HUES48 (cell line): ENCODE measurements at regions not wholly inside any gene's neighbourhood (a gene's known extent, or its start where the extent isn't known, plus 50 kb on each side); places are given as distances from the start of the nearest gene placed in this dataset.

Experiments used
- H3K27ac ChIP-seq: one replicate; pipeline ENCODE4 v1.7.0; 2013; ENCODE audit warnings: low read depth, low read length, inconsistent platforms
- H3K27me3 ChIP-seq: 2 replicates; pipeline ENCODE4 v1.6.1; 2013; ENCODE audit warnings: mild to moderate bottlenecking, low read length; ENCODE audit not compliant: control insufficient read depth, insufficient read depth
- H3K36me3 ChIP-seq: 2 replicates; pipeline ENCODE4 v1.6.1; 2013; ENCODE audit warnings: low read length; ENCODE audit not compliant: control insufficient read depth, insufficient read depth
- H3K4me1 ChIP-seq: 2 replicates; pipeline ENCODE4 v1.6.1; 2013; ENCODE audit warnings: mild to moderate bottlenecking, low read length; ENCODE audit not compliant: control insufficient read depth, insufficient read depth
- H3K4me3 ChIP-seq: 2 replicates; pipeline ENCODE4 v1.5.1; 2013; ENCODE audit warnings: mild to moderate bottlenecking, low read depth, low read length
- H3K9ac ChIP-seq: 2 replicates; pipeline ENCODE4 v1.6.1; 2013; ENCODE audit warnings: mild to moderate bottlenecking, low read depth, low read length, moderate library complexity
- H3K9me3 ChIP-seq: 2 replicates; pipeline ENCODE4 v1.6.1; 2013; ENCODE audit warnings: low read length; ENCODE audit not compliant: control insufficient read depth, insufficient read depth

- no peaks in the 10 kb centered on the region for H3K27me3 ChIP-seq
- H3K9ac ChIP-seq, result no peak overlapping the region
- H3K36me3 ChIP-seq, result no peaks in the 10 kb centered on the region
- no peak overlapping the region for H3K27ac ChIP-seq
- H3K4me1 ChIP-seq, result no peaks in the 10 kb centered on the region
- H3K9me3 ChIP-seq, result no peaks in the 10 kb centered on the region
- no peak overlapping the region for H3K4me3 ChIP-seq
These were observed 713.8 kb downstream of the RAB28 start for GRCh38 chr4:12770351-12770750.

DNA sequence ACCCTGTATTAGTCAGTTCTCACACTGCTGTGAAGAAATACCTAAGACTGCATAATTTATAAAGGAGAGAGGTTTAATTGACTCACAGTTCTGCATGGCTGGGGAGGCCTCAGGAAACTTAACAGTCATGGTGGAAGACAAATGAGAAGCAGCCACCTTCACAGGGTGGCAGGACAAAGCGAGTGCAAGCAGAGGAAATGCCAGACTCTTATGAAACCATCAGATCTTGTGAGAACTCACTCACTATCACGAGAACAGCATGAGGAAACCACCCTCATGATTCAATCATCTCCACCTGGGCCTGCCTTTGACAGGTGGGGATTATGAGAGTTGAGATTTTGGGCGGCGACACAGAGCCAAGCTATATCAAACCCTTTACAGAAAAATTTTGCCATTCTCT lies 722.4 kb downstream of the RAB28 start:
- Histone ChIP-seq H3K4me1 (no peaks in the 10 kb centered on the region), H3K4me3 (no peak overlapping the region), H3K9me3 (no peaks in the 10 kb centered on the region), H3K27me3 (no peaks in the 10 kb centered on the region), H3K36me3 (no peaks in the 10 kb centered on the region), H3K27ac (no peak overlapping the region), H3K9ac (no peak overlapping the region)

DNA sequence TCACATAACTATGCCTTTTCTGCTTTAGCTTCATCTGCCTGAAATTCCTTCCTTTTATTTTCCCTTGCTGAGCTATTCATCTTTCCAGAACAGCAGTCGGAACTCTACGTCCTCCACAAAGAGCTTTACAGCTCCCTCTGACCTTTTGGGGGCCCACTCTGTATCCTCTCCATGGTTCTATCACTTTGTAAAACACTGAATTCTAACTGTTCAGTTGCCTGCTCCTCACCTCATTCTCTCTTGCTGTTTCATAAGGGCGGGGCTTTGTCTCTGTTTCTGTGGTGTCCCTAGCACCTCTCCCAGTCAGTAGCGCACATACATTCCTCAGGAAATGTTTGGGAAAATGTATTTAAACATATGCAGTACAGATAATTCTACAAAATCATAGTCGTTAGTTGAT lies 737.0 kb downstream of the RAB28 start:
- Histone ChIP-seq H3K4me3 (no peak overlapping the region), H3K9me3 (no peaks in the 10 kb centered on the region), H3K9ac (no peak overlapping the region), H3K4me1 (no peaks in the 10 kb centered on the region), H3K27ac (no peak overlapping the region), H3K27me3 (no peaks in the 10 kb centered on the region), H3K36me3 (no peaks in the 10 kb centered on the region)

DNA sequence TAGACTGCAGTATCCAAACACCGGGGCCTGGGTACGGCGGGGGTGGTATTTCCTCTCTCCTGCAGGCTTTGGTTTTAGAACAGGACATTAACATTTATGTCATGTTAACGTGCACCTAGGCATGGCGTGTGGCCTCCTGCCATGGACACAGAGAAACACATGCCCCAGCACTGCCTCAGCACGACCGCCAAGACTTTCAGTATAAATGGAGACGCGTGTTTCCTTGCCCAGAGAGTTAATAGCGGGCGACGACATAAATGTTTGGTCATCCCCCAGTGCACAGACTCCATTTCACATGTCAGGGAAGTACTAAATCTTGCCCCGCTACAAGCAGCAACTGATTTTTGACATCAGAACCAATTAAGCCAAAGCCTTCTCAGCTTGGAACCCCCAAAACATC lies 737.9 kb downstream of the RAB28 start:
- Histone ChIP-seq H3K27ac (no peak overlapping the region), H3K36me3 (no peaks in the 10 kb centered on the region), H3K9ac (no peak overlapping the region), H3K27me3 (no peaks in the 10 kb centered on the region), H3K9me3 (no peaks in the 10 kb centered on the region), H3K4me3 (no peak overlapping the region), H3K4me1 (no peaks in the 10 kb centered on the region)

- H3K27ac ChIP-seq, result no peak overlapping the region
- no peaks in the 10 kb centered on the region for H3K4me1 ChIP-seq
These were observed 749.6 kb downstream of the RAB28 start for GRCh38 chr4:12734586-12734985.

GRCh38 chr4:12729384-12729783 lies 754.8 kb downstream of the RAB28 start:
- Histone ChIP-seq H3K9me3 (no peaks in the 10 kb centered on the region), H3K4me3 (no peak overlapping the region), H3K27ac (no peak overlapping the region), H3K4me1 (no peaks in the 10 kb centered on the region), H3K9ac (no peak overlapping the region), H3K36me3 (no peaks in the 10 kb centered on the region), H3K27me3 (no peaks in the 10 kb centered on the region)

More at GRCh38 chr4:12734586-12734985, 749.6 kb downstream of the RAB28 start:
- H3K4me3 ChIP-seq, result no peak overlapping the region
- no peak overlapping the region for H3K9ac ChIP-seq
- no peaks in the 10 kb centered on the region for H3K9me3 ChIP-seq
- H3K36me3 ChIP-seq, result no peaks in the 10 kb centered on the region
- H3K27me3 ChIP-seq, result no peaks in the 10 kb centered on the region

DNA sequence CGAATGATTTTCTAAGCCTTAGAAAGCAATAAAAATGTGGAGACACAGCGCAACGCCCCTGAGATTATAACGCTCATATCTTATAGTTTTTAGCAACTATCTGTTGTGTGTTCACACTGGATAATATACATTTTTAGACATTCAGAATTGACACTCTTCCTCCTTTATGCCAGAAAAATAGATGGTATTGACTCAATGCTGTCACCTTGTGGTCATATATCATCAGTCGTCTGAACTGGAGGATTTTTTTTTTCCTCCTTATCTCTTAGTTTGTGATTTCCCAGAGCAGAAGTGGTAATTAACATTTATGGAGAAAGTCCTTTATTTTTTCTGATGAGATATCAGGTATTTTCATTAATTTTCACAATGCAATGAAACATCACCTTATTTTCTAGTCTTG lies 759.6 kb downstream of the RAB28 start:
- no peaks in the 10 kb centered on the region for H3K36me3 ChIP-seq
- peak overlapping the region; percentile 61 for H3K27ac ChIP-seq
- H3K4me1 ChIP-seq, result 0 out of 2 replicates have a peak, but pooled peaks cover 4% of the 10 kb centered on the region
- H3K9me3 ChIP-seq, result no peaks in the 10 kb centered on the region
- no peak overlapping the region for H3K4me3 ChIP-seq
- no peak overlapping the region for H3K9ac ChIP-seq
- H3K27me3 ChIP-seq, result no peaks in the 10 kb centered on the region

DNA sequence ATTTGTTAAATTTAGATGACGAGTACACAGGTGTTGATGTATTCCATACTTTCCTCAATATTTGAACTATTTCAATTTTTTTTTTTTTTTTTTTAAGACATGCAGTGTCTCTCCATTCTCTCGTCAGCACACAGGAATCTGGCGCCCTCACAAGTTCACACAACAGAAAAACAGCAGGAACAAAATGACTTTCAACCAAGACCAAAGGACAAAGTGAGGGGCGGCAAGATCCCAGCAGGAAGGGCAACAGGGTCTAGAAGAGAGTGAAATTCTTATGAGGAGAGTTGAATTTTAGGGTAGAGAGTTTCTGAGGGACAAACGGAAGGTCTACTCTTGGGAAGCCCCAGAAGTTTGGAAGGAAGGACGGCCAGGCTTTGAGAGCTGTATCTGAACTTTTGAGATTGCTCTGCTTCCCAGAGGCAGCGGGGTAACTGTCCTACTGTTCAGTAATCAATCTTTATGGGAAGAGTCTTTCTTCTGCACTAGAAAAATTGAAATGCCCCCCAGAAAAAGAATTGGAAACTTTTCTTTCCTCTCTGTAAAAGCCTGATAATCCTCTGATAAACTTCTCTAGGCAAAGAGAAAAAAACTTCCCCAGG lies 760.2 kb downstream of the RAB28 start:
- peak overlapping the region; percentile 61 for H3K27ac ChIP-seq
- H3K4me3 ChIP-seq, result no peak overlapping the region
- H3K9me3 ChIP-seq, result no peaks in the 10 kb centered on the region
- H3K36me3 ChIP-seq, result no peaks in the 10 kb centered on the region
- 0 out of 2 replicates have a peak, but pooled peaks cover 4% of the 10 kb centered on the region for H3K4me1 ChIP-seq
- no peak overlapping the region for H3K9ac ChIP-seq
- H3K27me3 ChIP-seq, result no peaks in the 10 kb centered on the region

GRCh38 chr4:12716896-12717295 lies 767.2 kb downstream of the RAB28 start:
- Histone ChIP-seq H3K9me3 (no peaks in the 10 kb centered on the region), H3K4me1 (no peaks in the 10 kb centered on the region), H3K27ac (no peak overlapping the region), H3K27me3 (no peaks in the 10 kb centered on the region), H3K4me3 (no peak overlapping the region), H3K36me3 (no peaks in the 10 kb centered on the region), H3K9ac (no peak overlapping the region)

GRCh38 chr4:12712648-12713339 lies 771.3 kb downstream of the RAB28 start:
- H3K27me3 ChIP-seq, result no peaks in the 10 kb centered on the region
- H3K4me1 ChIP-seq, result no peaks in the 10 kb centered on the region
- H3K36me3 ChIP-seq, result no peaks in the 10 kb centered on the region
- H3K9me3 ChIP-seq, result no peaks in the 10 kb centered on the region
- no peak overlapping the region for H3K27ac ChIP-seq
- no peak overlapping the region for H3K9ac ChIP-seq
- no peak overlapping the region for H3K4me3 ChIP-seq

DNA sequence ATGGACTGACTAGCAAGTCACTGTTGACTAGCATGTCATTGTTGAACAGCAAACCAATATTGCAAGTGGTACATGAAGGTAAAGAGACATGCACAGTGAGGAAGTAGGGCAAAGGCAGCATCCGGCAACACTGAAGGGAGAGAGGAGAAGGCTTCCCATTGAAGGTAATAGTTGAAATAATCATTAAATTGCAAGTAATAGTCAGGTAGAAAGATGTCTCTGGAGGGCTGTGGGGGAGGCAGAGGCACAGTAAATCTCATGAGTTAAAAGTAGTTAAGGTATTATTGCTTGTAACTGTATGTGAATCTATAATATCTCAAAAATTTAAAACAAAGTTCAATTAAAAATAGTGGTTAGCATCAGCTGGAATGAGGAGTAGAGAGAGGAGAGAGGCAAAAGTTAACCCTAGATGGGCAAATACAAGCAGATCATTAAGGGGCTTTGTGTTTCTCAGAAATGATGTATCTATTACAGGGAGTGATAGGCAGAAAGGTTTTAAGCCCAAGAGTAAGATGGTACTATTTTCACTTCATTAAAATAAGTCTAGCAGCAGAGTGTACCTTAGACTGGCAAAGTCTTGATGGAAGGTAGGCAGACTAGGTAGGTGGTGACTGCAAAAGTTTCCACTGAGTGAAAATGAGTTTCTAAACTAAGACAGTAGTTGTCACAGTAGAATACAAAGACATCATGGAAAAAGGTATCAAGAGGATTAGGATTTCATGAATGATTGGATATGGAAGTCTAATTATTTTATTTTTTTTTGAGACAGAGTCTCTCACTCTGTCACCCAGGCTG lies 776.6 kb downstream of the RAB28 start:
- Histone ChIP-seq H3K9ac (no peak overlapping the region), H3K27me3 (no peaks in the 10 kb centered on the region), H3K9me3 (no peaks in the 10 kb centered on the region), H3K4me1 (no peaks in the 10 kb centered on the region), H3K4me3 (no peak overlapping the region), H3K27ac (no peak overlapping the region), H3K36me3 (no peaks in the 10 kb centered on the region)
